ENCODE measurements at regions not wholly inside any gene's neighbourhood (a gene's known extent, or its start where the extent isn't known, plus 50 kb on each side); places are given as distances from the start of the nearest gene placed in this dataset.

DNA sequence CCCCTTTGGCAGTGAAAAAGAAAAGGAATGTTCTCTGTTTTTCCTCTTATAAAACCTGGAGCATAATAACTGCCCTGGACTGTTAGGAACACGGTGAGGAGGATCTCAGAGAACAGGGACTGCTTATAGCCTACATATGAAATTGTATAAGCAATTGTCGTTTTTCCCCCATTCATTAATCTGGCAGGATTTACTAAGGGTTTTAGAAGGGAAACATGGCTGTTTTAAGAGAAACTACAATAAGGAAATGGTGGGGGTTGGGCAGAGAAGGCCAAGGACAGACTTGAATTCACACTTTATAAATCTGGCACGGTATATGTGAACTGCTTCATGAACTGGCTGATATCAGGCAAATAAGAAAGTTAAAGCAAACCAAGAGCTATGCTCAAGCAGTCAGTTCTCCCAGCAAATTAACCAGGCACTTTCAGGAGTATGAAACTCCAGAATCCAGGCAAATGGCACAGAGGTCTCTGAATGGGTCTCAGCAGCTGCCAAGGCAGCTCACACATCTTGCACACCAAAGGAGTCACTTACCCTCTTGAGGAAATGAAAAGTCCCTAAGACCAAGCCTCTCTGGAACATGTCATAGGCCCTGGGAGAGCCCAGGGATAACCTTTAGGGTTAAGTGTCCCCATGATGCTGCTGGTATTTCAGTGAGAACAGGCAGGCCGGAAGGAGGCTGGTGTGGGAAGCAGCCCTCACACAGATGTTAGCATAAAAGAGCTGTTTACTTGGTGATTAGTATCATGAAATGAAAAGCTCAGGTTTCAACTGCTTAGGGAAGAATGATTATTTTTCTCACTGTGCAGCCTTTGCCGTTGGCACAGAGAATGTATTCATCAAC is 260.5 kb upstream of the MARCKS start:
- TF ChIP-seq TAF1 (IDR thresholded peaks at IDR 0.05; ENCODE audit: borderline replicate concordance, insufficient read depth, low read length) (no peak), FOXP2 (optimal IDR thresholded peaks at IDR 0.05; ENCODE audit: borderline replicate concordance, extremely low read depth, extremely low read length, insufficient read depth) (peak; percentile 71), SIN3A (IDR thresholded peaks at IDR 0.05; ENCODE audit: borderline replicate concordance, insufficient read depth, low read length) (no peak)
- TF ChIP-seq, protein P1, sequence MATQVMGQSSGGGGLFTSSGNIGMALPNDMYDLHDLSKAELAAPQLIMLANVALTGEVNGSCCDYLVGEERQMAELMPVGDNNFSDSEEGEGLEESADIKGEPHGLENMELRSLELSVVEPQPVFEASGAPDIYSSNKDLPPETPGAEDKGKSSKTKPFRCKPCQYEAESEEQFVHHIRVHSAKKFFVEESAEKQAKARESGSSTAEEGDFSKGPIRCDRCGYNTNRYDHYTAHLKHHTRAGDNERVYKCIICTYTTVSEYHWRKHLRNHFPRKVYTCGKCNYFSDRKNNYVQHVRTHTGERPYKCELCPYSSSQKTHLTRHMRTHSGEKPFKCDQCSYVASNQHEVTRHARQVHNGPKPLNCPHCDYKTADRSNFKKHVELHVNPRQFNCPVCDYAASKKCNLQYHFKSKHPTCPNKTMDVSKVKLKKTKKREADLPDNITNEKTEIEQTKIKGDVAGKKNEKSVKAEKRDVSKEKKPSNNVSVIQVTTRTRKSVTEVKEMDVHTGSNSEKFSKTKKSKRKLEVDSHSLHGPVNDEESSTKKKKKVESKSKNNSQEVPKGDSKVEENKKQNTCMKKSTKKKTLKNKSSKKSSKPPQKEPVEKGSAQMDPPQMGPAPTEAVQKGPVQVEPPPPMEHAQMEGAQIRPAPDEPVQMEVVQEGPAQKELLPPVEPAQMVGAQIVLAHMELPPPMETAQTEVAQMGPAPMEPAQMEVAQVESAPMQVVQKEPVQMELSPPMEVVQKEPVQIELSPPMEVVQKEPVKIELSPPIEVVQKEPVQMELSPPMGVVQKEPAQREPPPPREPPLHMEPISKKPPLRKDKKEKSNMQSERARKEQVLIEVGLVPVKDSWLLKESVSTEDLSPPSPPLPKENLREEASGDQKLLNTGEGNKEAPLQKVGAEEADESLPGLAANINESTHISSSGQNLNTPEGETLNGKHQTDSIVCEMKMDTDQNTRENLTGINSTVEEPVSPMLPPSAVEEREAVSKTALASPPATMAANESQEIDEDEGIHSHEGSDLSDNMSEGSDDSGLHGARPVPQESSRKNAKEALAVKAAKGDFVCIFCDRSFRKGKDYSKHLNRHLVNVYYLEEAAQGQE (IDR thresholded peaks at IDR 0.05; ENCODE audit: insufficient read depth in 1 of 2, low read depth in 2 of 2, low read length in 2 of 2) = 0 out of 4 replicates have a peak, but pooled peaks of 1 of the 2 experiments have one; percentile 54
